ENCODE measurements at regions not wholly inside any gene's neighbourhood (a gene's known extent, or its start where the extent isn't known, plus 50 kb on each side); places are given as distances from the start of the nearest gene placed in this dataset.

- H3K4me1 ChIP-seq: no peaks in the 10 kb centered on the region
- no peak for TF ChIP-seq CTCF (IDR thresholded peaks at IDR 0.05; ENCODE audit: low read depth, low read length)
- H3K36me3 ChIP-seq: no peaks in the 10 kb centered on the region
- no peaks in the 10 kb centered on the region for H3K9me3 ChIP-seq
- DNase-seq: no peak
- H3K27me3 ChIP-seq: no peaks in the 10 kb centered on the region
- H3K4me3 ChIP-seq (ENCODE audit: low read depth, low read length): no peak overlapping the region
Observed at GRCh38 chr9:89916001-89916597, 311.3 kb downstream of the GADD45G start.

- TF ChIP-seq CTCF (IDR thresholded peaks at IDR 0.05; ENCODE audit: low read depth, low read length): no peak
- no peaks in the 10 kb centered on the region for H3K9me3 ChIP-seq
- H3K4me1 ChIP-seq: no peaks in the 10 kb centered on the region
- no peak for DNase-seq
- no peaks in the 10 kb centered on the region for H3K27me3 ChIP-seq
- no peak overlapping the region for H3K4me3 ChIP-seq (ENCODE audit: low read depth, low read length)
- no peaks in the 10 kb centered on the region for H3K36me3 ChIP-seq
Observed at GRCh38 chr9:89917861-89918260, 313.0 kb downstream of the GADD45G start.

- no peaks in the 10 kb centered on the region; the same call in 1 of the 2 replicates for H3K4me1 ChIP-seq
- no peaks in the 10 kb centered on the region for H3K27me3 ChIP-seq
- H3K9me3 ChIP-seq: no peaks in the 10 kb centered on the region
- H3K4me3 ChIP-seq (ENCODE audit: low read depth, low read length): no peak overlapping the region
- no peaks in the 10 kb centered on the region for H3K36me3 ChIP-seq
- peak; percentile 67 for TF ChIP-seq CTCF (IDR thresholded peaks at IDR 0.05; ENCODE audit: low read depth, low read length)
- DNase-seq: peak; percentile 60
Observed at GRCh38 chr9:89919171-89919681, 314.4 kb downstream of the GADD45G start.

GRCh38 chr9:89920131-89920530, 315.3 kb downstream of the GADD45G start:
- Histone ChIP-seq H3K4me1 (no peaks in the 10 kb centered on the region; the same call in 1 of the 2 replicates), H3K4me3 (ENCODE audit: low read depth, low read length) (no peak overlapping the region), H3K36me3 (no peaks in the 10 kb centered on the region), H3K27me3 (no peaks in the 10 kb centered on the region), H3K9me3 (no peaks in the 10 kb centered on the region)
- DNase-seq: no peak
- TF ChIP-seq CTCF (IDR thresholded peaks at IDR 0.05; ENCODE audit: low read depth, low read length): no peak

- DNase-seq: no peak
- Histone ChIP-seq H3K4me1 (no peaks in the 10 kb centered on the region; the same call in 1 of the 2 replicates), H3K4me3 (ENCODE audit: low read depth, low read length) (no peak overlapping the region), H3K27me3 (no peaks in the 10 kb centered on the region), H3K36me3 (no peaks in the 10 kb centered on the region), H3K9me3 (no peaks in the 10 kb centered on the region)
- no peak for TF ChIP-seq CTCF (IDR thresholded peaks at IDR 0.05; ENCODE audit: low read depth, low read length)
Observed at GRCh38 chr9:89920951-89921350, 316.1 kb downstream of the GADD45G start.

GRCh38 chr9:89922099-89922498, 317.3 kb downstream of the GADD45G start:
- no peak for TF ChIP-seq CTCF (IDR thresholded peaks at IDR 0.05; ENCODE audit: low read depth, low read length)
- H3K36me3 ChIP-seq: no peaks in the 10 kb centered on the region

More at GRCh38 chr9:89922099-89922498, 317.3 kb downstream of the GADD45G start:
- H3K9me3 ChIP-seq: no peaks in the 10 kb centered on the region
- no peak overlapping the region for H3K4me3 ChIP-seq (ENCODE audit: low read depth, low read length)
- no peaks in the 10 kb centered on the region for H3K27me3 ChIP-seq
- H3K4me1 ChIP-seq: no peaks in the 10 kb centered on the region; the same call in 1 of the 2 replicates
- peak; percentile 21 for DNase-seq
